Parathyroid adenoma (tissue), 2 donors: ENCODE measurements at regions not wholly inside any gene's neighbourhood (a gene's known extent, or its start where the extent isn't known, plus 50 kb on each side); places are given as distances from the start of the nearest gene placed in this dataset.

Experiments
- H2AFZ ChIP-seq: fragments of 300-600 bp; sonication (generic); one replicate; pipeline ENCODE4 v1.7.0; 2017; ENCODE audit warnings: antibody characterized with exemption, mild to moderate bottlenecking
- H3K27ac ChIP-seq: fragments of 300-600 bp; sonication (generic); one replicate; pipeline ENCODE4 v1.7.0; 2017
- H3K27me3 ChIP-seq: fragments of 300-600 bp; sonication (generic); one replicate; pipeline ENCODE4 v1.7.0; 2017; ENCODE audit warnings: low read length; ENCODE audit not compliant: control insufficient read depth, insufficient read depth
- H3K36me3 ChIP-seq: fragments of 300-600 bp; sonication (generic); one replicate; pipeline ENCODE4 v1.7.0; 2017; ENCODE audit warnings: low read length; ENCODE audit not compliant: control insufficient read depth, insufficient read depth
- H3K4me1 ChIP-seq: fragments of 300-600 bp; sonication (generic); one replicate; pipeline ENCODE4 v1.7.0; 2017; ENCODE audit warnings: control low read depth
- H3K4me2 ChIP-seq: fragments of 300-600 bp; sonication (generic); one replicate; pipeline ENCODE4 v1.7.0; 2017; ENCODE audit warnings: low read length
- H3K4me3 ChIP-seq: fragments of 300-600 bp; sonication (generic); one replicate; pipeline ENCODE4 v1.7.0; 2017; ENCODE audit warnings: low read depth, low read length
- H3K79me2 ChIP-seq: fragments of 300-600 bp; sonication (generic); one replicate; pipeline ENCODE4 v1.7.0; 2017; ENCODE audit warnings: control low read depth
- H3K9ac ChIP-seq: fragments of 300-600 bp; sonication (generic); one replicate; pipeline ENCODE4 v1.7.0; 2017; ENCODE audit warnings: mild to moderate bottlenecking
- H3K9me3 ChIP-seq: fragments of 300-600 bp; sonication (generic); one replicate; pipeline ENCODE4 v1.7.0; 2017; ENCODE audit warnings: low read length; ENCODE audit not compliant: control insufficient read depth
- TF ChIP-seq, protein P1 (sequence below): fragments of 300-600 bp; sonication (generic); IDR thresholded peaks from one replicate; pipeline ENCODE4 v1.7.0; 2017; ENCODE audit warnings: antibody characterized with exemption, mild to moderate bottlenecking
- donor health status: primary hyperparathyroidism.

DNA sequence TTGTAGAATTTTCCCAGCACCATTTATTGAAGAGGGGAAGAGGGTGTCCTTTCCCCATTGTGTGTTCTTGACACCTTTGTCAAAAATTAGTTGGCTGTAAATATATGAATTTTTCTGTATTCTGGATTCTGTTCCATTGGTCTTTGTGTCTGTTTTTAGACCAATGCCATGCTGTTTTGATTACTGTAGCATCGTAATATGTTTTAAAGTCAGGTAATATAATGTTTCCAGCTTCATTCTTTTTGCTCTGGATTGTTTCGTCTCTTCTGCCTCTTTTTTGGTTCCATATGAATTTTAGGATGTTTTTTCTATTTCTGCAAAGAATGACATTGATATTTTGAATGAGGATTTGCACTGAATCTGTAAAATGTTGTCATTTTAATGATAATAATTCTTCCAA, 331.9 kb upstream of the RGS6 start:
- Histone ChIP-seq H3K4me3 (no peak overlapping the region), H3K9ac (no peak overlapping the region), H3K36me3 (no peaks in the 10 kb centered on the region), H3K9me3 (no peaks in the 10 kb centered on the region), H3K4me2 (no peak overlapping the region), H3K27ac (no peak overlapping the region), H2AFZ (no peak overlapping the region), H3K4me1 (no peaks in the 10 kb centered on the region), H3K79me2 (no peaks in the 10 kb centered on the region), H3K27me3 (no peaks in the 10 kb centered on the region)
- TF ChIP-seq, protein P1, sequence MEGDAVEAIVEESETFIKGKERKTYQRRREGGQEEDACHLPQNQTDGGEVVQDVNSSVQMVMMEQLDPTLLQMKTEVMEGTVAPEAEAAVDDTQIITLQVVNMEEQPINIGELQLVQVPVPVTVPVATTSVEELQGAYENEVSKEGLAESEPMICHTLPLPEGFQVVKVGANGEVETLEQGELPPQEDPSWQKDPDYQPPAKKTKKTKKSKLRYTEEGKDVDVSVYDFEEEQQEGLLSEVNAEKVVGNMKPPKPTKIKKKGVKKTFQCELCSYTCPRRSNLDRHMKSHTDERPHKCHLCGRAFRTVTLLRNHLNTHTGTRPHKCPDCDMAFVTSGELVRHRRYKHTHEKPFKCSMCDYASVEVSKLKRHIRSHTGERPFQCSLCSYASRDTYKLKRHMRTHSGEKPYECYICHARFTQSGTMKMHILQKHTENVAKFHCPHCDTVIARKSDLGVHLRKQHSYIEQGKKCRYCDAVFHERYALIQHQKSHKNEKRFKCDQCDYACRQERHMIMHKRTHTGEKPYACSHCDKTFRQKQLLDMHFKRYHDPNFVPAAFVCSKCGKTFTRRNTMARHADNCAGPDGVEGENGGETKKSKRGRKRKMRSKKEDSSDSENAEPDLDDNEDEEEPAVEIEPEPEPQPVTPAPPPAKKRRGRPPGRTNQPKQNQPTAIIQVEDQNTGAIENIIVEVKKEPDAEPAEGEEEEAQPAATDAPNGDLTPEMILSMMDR, result no peak

DNA sequence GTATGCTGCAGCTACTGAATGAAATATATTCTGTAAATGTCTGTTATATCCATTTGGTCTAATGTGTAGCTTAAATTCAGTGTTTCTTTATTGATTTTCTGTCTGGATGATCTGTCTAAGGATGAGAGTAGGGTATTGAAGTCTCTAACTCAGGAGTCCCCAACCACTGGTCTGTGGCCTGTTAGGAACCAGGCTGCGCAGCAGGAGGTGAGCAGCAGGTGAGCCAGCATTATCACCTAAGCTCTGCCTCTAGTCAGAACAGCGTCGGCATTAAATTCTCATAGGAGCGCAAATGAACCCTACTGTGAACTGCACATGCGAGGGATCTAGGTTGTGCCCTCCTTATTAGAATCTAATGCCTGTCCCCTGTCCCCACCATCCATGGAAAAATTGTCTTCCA, 329.7 kb upstream of the RGS6 start:
- H3K4me2 ChIP-seq, result no peak overlapping the region

DNA sequence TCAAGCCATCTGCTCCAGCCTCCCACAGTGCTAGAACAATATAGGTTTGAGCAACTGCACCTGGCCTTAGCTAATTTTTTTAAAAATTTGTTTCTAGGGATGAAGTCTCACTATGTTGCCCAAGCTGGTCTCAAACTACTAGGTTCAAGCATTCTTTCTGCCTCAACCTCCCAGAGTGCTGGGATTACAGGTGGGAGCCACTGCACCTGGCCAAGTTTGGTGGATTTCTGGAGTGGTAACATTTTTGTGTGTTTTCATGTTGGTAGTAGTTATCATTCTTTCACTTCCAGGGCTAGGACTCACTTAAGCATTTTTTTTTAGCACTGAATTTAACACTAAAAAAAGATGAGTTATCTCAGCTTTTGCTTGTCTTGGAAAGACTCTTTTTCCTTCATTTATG, 328.0 kb upstream of the RGS6 start:
- H3K27ac ChIP-seq, result no peak overlapping the region
- TF ChIP-seq, protein P1, result no peak
- peaks cover 3% of the 10 kb centered on the region for H3K79me2 ChIP-seq
- no peaks in the 10 kb centered on the region for H3K9me3 ChIP-seq
- H2AFZ ChIP-seq, result no peak overlapping the region
- H3K4me3 ChIP-seq, result no peak overlapping the region
- no peaks in the 10 kb centered on the region for H3K36me3 ChIP-seq
- no peak overlapping the region for H3K9ac ChIP-seq
- H3K4me1 ChIP-seq, result no peaks in the 10 kb centered on the region
- H3K4me2 ChIP-seq, result no peak overlapping the region
- no peaks in the 10 kb centered on the region for H3K27me3 ChIP-seq

More for the DNA sequence above, 329.7 kb upstream of the RGS6 start:
- no peak overlapping the region for H3K27ac ChIP-seq
- H2AFZ ChIP-seq, result no peak overlapping the region
- TF ChIP-seq, protein P1, result no peak
- H3K79me2 ChIP-seq, result peaks cover 3% of the 10 kb centered on the region
- no peak overlapping the region for H3K4me3 ChIP-seq
- H3K36me3 ChIP-seq, result no peaks in the 10 kb centered on the region
- no peaks in the 10 kb centered on the region for H3K27me3 ChIP-seq
- no peaks in the 10 kb centered on the region for H3K9me3 ChIP-seq
- no peak overlapping the region for H3K9ac ChIP-seq
- H3K4me1 ChIP-seq, result no peaks in the 10 kb centered on the region

DNA sequence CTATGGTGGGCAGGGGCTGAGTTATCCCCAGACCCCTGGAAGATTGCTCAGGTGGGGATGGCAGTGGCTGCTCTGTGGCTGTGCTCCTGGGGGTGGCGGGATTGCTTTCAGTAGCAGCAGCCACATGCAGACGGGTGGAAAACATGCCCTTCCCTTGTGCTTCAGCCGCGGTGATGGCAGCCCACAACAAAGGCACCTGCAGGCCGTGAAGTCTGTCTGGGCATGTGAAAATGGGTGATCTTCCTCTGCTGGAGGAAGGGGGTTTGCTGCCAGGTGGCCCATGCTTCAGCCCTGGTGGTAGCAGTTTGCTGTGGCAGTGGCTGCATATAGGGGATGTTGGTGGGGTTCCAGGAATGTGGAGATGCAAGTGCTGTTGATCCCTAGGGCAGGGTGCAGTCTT, 326.2 kb upstream of the RGS6 start:
- Histone ChIP-seq H3K4me3 (no peak overlapping the region), H3K4me2 (no peak overlapping the region), H3K79me2 (peaks cover 5% of the 10 kb centered on the region), H3K4me1 (no peaks in the 10 kb centered on the region), H3K27me3 (no peaks in the 10 kb centered on the region), H2AFZ (no peak overlapping the region), H3K9ac (no peak overlapping the region), H3K9me3 (no peaks in the 10 kb centered on the region), H3K36me3 (no peaks in the 10 kb centered on the region), H3K27ac (no peak overlapping the region)
- TF ChIP-seq, protein P1, result no peak

DNA sequence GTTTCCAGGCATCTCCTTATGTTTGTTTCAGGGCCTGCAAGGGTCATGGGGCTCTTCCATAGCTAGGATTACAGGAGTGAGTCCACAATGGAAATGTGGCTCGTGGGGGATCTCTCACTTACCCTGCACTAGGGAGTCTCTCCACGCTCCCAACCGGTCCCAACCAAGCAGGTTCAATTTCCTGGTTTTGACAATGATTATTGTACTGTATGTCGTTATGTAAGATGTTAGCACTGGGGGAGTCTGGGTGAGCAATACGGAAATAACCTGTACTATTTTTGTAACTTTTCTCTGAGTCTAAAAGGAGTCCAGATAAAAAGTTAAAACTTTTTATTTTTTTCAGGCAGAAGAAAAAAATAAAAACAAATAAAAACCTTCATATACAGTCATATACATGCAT, 325.7 kb upstream of the RGS6 start:
- Histone ChIP-seq H3K4me3 (no peak overlapping the region), H3K9ac (no peak overlapping the region), H3K36me3 (no peaks in the 10 kb centered on the region), H3K27ac (no peak overlapping the region), H3K4me2 (no peak overlapping the region), H3K27me3 (no peaks in the 10 kb centered on the region), H2AFZ (no peak overlapping the region), H3K79me2 (peaks cover 5% of the 10 kb centered on the region), H3K4me1 (no peaks in the 10 kb centered on the region), H3K9me3 (no peaks in the 10 kb centered on the region)
- TF ChIP-seq, protein P1, result no peak
